RCC 7860 (cell line): ENCODE measurements at regions not wholly inside any gene's neighbourhood (a gene's known extent, or its start where the extent isn't known, plus 50 kb on each side); places are given as distances from the start of the nearest gene placed in this dataset.
"Not testable (repeated sequence)": the region's sequence is repeated elsewhere in the genome, so short reads cannot be mapped to it uniquely, and the experiment has no call there.

ENCODE experiments used
- DNase-seq: peaks from one replicate; pipeline ENCODE4 v3.0.0-alpha.2; 2015; ENCODE audit warnings: low spot score
- FAIRE-seq: peaks from 2 replicates; lab custom pipeline; 2012; peaks lifted over from hg19 to GRCh38; lab: Jason Lieb, UNC

GRCh38 chr6:120553353-120553752 lies 780.9 kb downstream of the TBC1D32 start:
- DNase-seq: no peak

GRCh38 chr6:120545353-120545752 lies 788.9 kb downstream of the TBC1D32 start:
- FAIRE-seq (no peak), DNase-seq (no peak)

More at GRCh38 chr6:120553353-120553752, 780.9 kb downstream of the TBC1D32 start:
- no peak for FAIRE-seq

DNA sequence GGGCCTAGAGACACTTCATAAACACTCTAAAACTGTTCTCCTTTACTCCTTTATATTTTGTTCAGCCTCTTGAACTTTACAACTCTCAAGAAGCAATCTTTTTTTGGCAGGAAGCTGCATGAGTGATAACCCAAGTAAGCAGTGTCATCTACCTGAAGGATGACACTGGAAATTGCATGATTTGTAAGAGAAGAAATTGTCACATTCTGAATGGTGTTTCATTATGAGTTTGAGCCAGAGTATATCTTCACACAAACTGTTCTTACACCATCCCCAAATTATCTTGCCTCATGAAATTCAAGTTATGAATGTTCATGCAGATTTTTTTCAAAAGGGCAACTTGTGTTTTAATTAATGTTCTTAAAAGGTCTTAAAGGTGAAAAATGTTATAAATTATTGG lies 799.3 kb downstream of the TBC1D32 start:
- DNase-seq (no peak), FAIRE-seq (no peak)

DNA sequence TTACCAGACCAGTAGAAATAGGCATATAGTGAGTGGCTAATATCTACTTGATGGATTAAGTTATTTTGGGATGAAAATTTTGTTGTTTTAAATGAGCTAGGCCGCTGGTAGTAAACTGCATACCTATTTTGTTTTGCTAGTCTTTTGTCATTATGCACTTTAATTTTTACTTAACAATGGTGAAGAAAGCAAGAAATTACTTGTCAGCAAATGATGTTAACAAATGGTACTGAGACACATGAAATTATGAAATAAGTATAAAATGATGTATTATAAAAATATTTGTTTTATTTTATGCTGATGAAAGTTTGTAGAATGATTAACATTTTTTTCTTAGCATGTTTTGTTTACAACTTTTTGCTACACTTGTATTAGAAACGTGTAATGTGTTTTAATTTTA lies 807.7 kb downstream of the TBC1D32 start:
- DNase-seq (no peak), FAIRE-seq (no peak)

DNA sequence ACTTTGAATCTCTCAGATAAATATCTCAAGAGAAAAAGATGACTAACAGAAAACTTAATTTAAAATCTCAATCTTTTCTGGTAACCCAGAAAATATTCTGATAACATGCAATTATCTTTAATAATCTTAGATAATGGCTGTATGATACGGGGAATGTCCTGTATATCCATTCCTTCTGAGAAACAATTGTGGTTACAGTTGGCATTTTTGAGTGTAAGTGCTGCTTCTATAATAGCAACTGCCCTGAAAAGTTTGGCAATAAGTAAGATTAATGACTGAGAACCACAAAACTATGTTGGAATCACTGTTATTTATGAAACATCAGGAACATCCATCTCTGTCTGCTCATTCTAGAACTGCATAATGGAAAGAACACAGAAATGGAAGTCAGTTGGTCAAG lies 819.7 kb downstream of the TBC1D32 start:
- FAIRE-seq (no peak), DNase-seq (no peak)

GRCh38 chr6:120511712-120512111 lies 822.6 kb downstream of the TBC1D32 start:
- FAIRE-seq (no peak), DNase-seq (no peak)

GRCh38 chr6:120498711-120499110 lies 835.6 kb downstream of the TBC1D32 start:
- FAIRE-seq: no peak
- no peak for DNase-seq

DNA sequence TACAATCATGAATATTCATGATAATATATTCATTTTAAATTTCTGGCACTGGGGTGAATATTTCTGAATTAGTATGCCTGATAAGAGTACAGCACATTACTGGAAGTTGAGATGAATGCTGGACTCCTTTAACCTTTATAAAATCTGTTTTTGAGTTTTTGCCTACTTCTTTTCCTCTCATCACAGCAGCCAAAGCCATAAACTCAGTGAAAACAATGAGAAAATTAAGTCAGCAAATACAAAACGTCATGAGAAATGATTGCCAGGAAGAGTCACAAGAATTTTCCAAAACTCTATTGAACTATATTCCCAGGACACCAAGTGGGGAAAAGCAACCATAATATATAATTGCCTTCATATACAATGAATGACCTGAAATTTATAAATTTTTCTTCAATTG lies 837.6 kb downstream of the TBC1D32 start:
- FAIRE-seq: no peak

DNA sequence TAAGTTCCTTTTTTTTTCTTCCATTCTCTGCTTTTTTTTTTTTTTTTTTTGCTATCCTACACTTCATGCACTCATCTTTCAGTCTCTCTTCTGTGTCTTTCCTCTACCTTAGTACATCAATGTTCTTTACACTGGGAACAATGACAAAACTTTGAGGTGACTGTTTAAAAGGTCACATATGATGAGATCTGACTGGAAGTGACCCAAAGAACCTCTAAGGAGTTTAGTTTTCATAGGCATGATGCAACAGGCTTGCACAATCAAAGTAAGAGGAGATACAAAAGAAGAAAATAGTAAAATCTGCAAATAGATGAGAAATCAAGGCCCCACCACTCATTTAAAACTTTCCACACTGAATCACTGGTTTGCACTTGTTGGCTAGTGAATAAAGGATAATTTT lies 840.8 kb downstream of the TBC1D32 start:
- FAIRE-seq: no peak
- no peak for DNase-seq

More for the DNA sequence above, 837.6 kb downstream of the TBC1D32 start:
- no peak for DNase-seq

DNA sequence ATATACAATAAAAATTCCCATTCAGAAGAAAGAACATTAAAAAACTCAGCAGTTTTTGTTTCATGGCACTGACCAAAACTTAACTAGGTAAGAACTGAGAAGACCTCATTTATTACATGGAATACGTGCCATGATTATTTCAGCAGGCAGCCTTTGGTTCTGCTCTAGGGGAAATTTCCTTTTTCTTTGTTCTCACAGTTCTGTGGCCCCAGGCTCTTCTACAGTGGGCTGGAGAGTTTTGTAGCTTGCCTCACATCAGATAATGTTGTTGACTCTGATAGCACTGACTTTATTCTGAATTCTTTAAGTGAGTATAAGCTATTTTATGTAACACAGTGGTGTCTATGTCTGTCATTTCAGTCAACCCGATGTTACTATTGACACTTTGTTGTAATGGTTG lies 844.3 kb downstream of the TBC1D32 start:
- DNase-seq (no peak), FAIRE-seq (no peak)

GRCh38 chr6:120484146-120484545 lies 850.1 kb downstream of the TBC1D32 start:
- FAIRE-seq (no peak), DNase-seq (no peak)

DNA sequence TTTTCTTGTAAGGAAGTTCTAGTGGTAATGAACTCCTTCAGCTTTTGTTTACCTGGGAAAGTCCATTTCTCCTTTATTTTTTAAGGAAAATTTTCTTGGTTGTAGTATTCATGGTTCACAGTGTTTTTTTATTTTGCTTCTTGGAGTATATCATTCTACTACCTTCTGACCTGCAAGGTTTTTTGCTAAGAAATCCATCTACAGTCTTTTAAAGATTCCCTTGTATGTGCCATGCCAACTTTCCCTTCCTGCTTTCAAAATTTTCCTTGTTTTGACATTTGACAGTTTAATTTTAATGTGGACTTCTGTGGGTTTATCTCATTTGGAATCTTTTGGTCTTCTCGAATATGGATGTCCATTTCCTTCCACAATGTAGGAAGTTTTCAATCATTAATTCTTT lies 855.6 kb downstream of the TBC1D32 start:
- no peak for FAIRE-seq
- no peak for DNase-seq

DNA sequence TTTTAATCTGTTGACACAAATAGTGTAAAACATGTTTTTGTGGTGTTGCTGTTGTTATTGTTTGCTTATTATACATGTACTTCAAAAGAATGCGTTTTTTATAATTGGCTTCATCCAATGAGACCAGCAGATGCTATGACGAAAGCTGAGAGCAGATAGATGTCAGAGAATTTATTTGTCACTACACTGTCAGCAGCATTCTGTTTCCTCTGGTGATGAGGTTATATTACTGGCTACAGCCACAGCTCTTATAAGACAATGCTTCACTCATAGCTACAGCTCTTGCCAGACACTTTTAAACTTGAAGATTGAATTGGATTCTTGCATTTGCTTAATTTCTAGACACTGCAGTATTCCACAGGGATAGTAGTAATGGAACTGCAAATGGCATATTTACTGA lies 860.5 kb downstream of the TBC1D32 start:
- FAIRE-seq (no peak), DNase-seq (no peak)

GRCh38 chr6:120468486-120468885 lies 865.8 kb downstream of the TBC1D32 start:
- FAIRE-seq (no peak), DNase-seq (no peak)

GRCh38 chr6:120451508-120451907 lies 882.8 kb downstream of the TBC1D32 start:
- DNase-seq (no peak), FAIRE-seq (no peak)

- FAIRE-seq (no peak), DNase-seq (no peak)
Observed at GRCh38 chr6:120447605-120448004, 886.7 kb downstream of the TBC1D32 start.

- FAIRE-seq, DNase-seq: not testable (repeated sequence)
Observed at GRCh38 chr6:120432840-120433239, 901.4 kb downstream of the TBC1D32 start.

DNA sequence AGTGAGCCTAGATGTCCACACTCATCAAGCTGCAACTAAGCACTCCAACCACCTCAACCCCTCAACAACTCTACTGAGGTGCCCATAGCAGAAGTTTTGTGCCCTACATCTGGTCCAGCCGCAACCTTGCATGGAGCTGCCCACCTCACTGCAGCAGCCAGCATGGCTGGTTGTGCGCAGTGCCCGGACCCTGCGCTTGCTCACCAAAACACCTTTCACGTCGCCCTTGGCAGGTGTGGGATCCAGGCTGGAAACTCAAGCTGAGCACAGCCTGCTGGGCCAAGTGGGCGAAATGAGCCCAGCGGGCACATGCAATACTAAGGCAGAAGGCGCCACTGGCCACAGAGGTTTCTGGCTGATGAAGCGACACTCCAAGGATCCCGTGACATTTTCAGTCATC lies 902.4 kb downstream of the TBC1D32 start:
- FAIRE-seq (no peak), DNase-seq (no peak)

DNA sequence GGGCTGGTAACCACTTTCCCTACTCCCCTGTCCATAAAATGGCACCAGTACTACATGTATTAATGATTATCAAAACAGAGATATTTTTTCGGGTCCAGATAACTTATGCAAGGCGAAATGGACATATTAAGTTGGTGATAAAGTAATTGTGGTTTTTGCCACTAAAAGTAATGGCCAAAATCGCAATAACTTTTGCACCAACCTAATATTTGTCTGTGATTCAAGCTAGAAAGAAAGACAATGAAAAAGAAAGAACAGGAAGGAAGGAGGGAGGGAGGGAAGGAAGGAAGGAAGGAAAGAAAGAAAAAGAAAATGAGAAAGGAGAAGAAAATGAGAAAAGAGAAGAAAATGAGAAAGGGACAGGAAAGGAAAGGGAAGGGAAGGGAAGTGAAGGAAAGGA lies 922.9 kb downstream of the TBC1D32 start:
- FAIRE-seq (no peak), DNase-seq (no peak)

DNA sequence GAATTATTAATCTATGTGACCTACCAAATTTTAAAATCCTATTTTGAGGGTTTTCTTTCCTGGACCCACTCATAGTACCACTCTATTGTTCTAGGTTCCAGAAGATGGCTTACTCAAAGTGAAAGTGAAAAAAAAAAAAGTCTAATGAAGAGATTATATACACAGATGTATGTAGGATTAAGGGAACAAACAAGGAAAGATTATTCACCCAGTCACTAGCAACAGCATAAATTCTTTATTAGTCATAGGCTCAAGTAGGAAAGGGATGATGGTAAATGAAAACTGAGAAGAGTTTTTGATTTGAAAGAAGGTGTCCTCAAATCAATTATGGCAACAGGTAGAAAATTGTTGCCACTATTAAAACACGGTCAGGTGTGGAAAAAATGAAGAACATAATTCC lies 923.7 kb downstream of the TBC1D32 start:
- no peak for FAIRE-seq
- no peak for DNase-seq

DNA sequence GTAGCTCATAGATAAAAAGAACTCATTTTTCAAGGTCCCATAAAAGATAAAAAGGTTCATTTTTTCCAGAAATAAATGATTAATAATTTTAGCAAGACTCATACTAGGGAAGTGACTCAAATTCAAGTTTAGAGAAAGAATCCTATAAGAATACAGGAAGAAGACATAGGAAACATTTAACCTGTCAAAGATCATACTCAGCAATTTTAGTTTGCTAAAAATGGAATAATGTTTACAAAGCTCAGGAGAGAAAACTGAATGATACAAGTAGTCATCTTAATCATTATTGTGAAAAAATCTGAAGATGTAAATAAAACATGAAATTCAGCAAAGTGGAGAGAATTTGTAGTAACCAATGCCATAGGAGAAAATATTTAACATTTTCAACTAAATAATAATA lies 926.6 kb downstream of the TBC1D32 start:
- DNase-seq: no peak
- FAIRE-seq: no peak

DNA sequence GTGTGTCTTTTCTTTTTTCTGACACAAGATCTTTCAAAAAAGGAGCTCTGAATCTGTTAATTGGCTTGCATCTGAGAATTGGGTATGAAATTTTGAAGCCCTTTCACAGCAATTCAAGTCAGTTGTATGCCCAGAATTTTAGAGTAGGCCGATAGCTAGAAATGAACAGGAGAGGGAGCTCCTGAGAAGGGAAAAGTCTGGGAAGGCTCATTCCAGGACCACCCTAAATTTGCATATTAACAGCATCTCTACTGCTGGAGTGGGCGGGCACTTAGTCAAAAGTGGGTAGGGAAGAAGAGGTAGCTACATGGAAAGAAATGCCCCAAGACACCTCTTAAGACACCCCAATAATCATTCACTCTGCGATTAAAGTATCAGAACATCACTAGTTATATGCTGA lies 928.3 kb downstream of the TBC1D32 start:
- DNase-seq (no peak), FAIRE-seq (no peak)

DNA sequence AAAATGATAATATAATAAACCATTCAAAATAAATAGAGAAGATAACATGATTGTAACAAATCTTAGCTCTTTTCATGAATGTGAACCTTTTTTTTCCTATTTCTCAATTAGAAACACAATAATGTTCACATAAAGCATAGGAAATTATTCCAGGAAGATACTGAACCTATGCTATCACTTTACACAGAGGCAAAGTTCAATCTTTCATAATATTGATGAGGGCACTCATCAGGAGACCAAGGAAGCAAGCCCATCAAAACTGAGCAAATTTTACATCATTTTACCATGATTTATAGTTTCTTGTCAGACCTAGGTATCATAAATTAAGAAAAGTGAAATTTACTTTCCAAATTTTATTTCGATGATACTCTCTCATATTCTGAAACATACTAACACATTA lies 938.5 kb downstream of the TBC1D32 start:
- DNase-seq (no peak), FAIRE-seq (no peak)

DNA sequence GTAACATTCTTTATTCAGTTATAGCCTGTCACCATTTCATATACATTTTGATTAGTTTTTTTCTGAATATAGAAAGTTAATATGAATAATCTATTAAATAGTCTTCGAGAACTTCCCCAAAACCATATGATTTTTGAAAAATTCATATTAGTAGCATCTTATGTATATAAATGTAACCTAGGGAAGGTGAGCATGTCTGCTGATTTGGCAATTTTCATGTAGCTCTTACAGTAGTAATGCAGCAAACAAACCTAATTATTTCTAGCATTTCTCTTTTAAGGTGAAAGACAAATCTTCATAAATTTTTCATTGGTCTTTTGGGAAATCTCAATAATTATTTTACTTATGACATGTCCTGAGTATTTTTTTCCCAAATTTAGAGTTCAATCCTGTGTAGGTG lies 939.0 kb downstream of the TBC1D32 start:
- FAIRE-seq (no peak), DNase-seq (no peak)
